HCT116 (cell line): ENCODE measurements at regions not wholly inside any gene's neighbourhood (a gene's known extent, or its start where the extent isn't known, plus 50 kb on each side); places are given as distances from the start of the nearest gene placed in this dataset.

Source experiments
- ATF3 ChIP-seq: IDR thresholded peaks from 2 replicates; pipeline ENCODE4 v1.6.1; 2012
- CTCF ChIP-seq, 3 experiments: fragments of 200-600 bp in 1 of 3; sonication (generic) in 1 of 3; IDR thresholded peaks in 2 of 3; conservative IDR thresholded peaks in 1 of 3; 2 replicates each; pipeline ENCODE4 v1.5.1; 2012 to 2017; ENCODE audit warnings: low read depth in 2 of 3, low read length in 2 of 3, antibody characterized with exemption in 1 of 3, borderline replicate concordance in 1 of 3, control low read depth in 1 of 3, mild to moderate bottlenecking in 1 of 3, mixed read lengths in 1 of 3, mixed run types in 1 of 3, moderate library complexity in 1 of 3; ENCODE audit not compliant: insufficient read depth in 1 of 3
- ELF1 ChIP-seq: IDR thresholded peaks from 2 replicates; pipeline ENCODE4 v1.6.1; 2012; ENCODE audit warnings: low read depth, borderline replicate concordance
- EZH2 ChIP-seq: fragments of 200-600 bp; sonication (generic); IDR thresholded peaks from 2 replicates; pipeline ENCODE4 v1.6.1; 2017; ENCODE audit warnings: antibody characterized with exemption, mixed run types
- MAX ChIP-seq: IDR thresholded peaks from 2 replicates; pipeline ENCODE4 v1.6.1; 2012
- POLR2A ChIP-seq: IDR thresholded peaks from 2 replicates; pipeline ENCODE4 v1.7.0; 2011; ENCODE audit warnings: borderline replicate concordance; ENCODE audit not compliant: insufficient read depth, insufficient read length; ENCODE audit errors: extremely low read depth
- POLR2AphosphoS5 ChIP-seq: IDR thresholded peaks from 2 replicates; pipeline ENCODE4 v1.6.1; 2011; ENCODE audit warnings: mild to moderate bottlenecking, low read depth, low read length, moderate library complexity
- ZFX ChIP-seq: fragments of 450-650 bp; IDR thresholded peaks from 2 replicates; pipeline ENCODE4 v1.6.1; 2017

GRCh38 chr11:119573858-119574257, 150.9 kb upstream of the THY1 start:
- no peak for TF ChIP-seq CTCF (IDR thresholded peaks at IDR 0.05 in 2 of 3, conservative IDR thresholded peaks at IDR 0.05 in 1 of 3; ENCODE audit: borderline replicate concordance in 1 of 3, insufficient read depth in 1 of 3, low read depth in 2 of 3, low read length in 2 of 3)
- no peak for TF ChIP-seq MAX
- TF ChIP-seq POLR2A: no peak
- no peak for TF ChIP-seq EZH2
- no peak for TF ChIP-seq POLR2AphosphoS5
- TF ChIP-seq ATF3: no peak
- TF ChIP-seq ELF1: no peak
- TF ChIP-seq ZFX: no peak
